ENCODE measurements at regions not wholly inside any gene's neighbourhood (a gene's known extent, or its start where the extent isn't known, plus 50 kb on each side); places are given as distances from the start of the nearest gene placed in this dataset.

- Histone ChIP-seq H3K9me3 (ENCODE audit: control insufficient read depth in 1 of 2, insufficient read depth in 1 of 2, low read length in 2 of 2) (peaks cover 5 to 8% of the 10 kb centered on the region in 2 experiments), H3K27me3 (ENCODE audit: control insufficient read depth in 1 of 2, insufficient read depth in 2 of 2, low read length in 2 of 2) (no peaks in the 10 kb centered on the region), H3K36me3 (ENCODE audit: insufficient read depth, low read length) (no peaks in the 10 kb centered on the region), H3K4me3 (ENCODE audit: low read length) (no peak overlapping the region), H3K27ac (ENCODE audit: low read depth in 1 of 2, low read length in 2 of 2) (no peak overlapping the region), H3K4me1 (ENCODE audit: insufficient read depth, low read length) (no peaks in the 10 kb centered on the region)
- no peak overlapping the region for H3K27ac Mint-ChIP-seq
- H3K27me3 Mint-ChIP-seq: no peaks in the 10 kb centered on the region
- DNase-seq (no peak), ATAC-seq (ENCODE audit: poor library complexity) (no peak)
- H3K4me3 Mint-ChIP-seq: no peak overlapping the region
- TF ChIP-seq CTCF (IDR thresholded peaks at IDR 0.05): no peak
- H3K9me3 Mint-ChIP-seq: peaks cover 10% of the 10 kb centered on the region
- no peaks in the 10 kb centered on the region for H3K36me3 Mint-ChIP-seq (ENCODE audit: low read depth)
- intact Hi-C loops (cut with DNase I, micrococcal nuclease): no loop called here
- H3K4me1 Mint-ChIP-seq (ENCODE audit: low read depth): no peaks in the 10 kb centered on the region
- CTCF ChIA-PET: no interaction called here
- POLR2A ChIA-PET: no interaction called here
Observed at GRCh38 chr9:12954441-12954840, 179.6 kb downstream of the LURAP1L start.

- ChIA-PET CTCF (no interaction called here), POLR2A (no interaction called here)
- Mint-ChIP-seq H3K27me3 (no peaks in the 10 kb centered on the region), H3K36me3 (ENCODE audit: low read depth) (no peaks in the 10 kb centered on the region), H3K27ac (no peak overlapping the region), H3K4me3 (no peak overlapping the region), H3K4me1 (ENCODE audit: low read depth) (no peaks in the 10 kb centered on the region), H3K9me3 (peaks cover 10% of the 10 kb centered on the region)
- no peak overlapping the region for H3K4me3 ChIP-seq (ENCODE audit: low read length)
- H3K27ac ChIP-seq (ENCODE audit: low read depth in 1 of 2, low read length in 2 of 2): no peak overlapping the region
- H3K36me3 ChIP-seq (ENCODE audit: insufficient read depth, low read length): no peaks in the 10 kb centered on the region
- no peak for ATAC-seq (ENCODE audit: poor library complexity)
- peaks cover 5 to 11% of the 10 kb centered on the region in 2 experiments for H3K9me3 ChIP-seq (ENCODE audit: control insufficient read depth in 1 of 2, insufficient read depth in 1 of 2, low read length in 2 of 2)
- DNase-seq: no peak
- H3K4me1 ChIP-seq (ENCODE audit: insufficient read depth, low read length): no peaks in the 10 kb centered on the region
- intact Hi-C loops (cut with DNase I, micrococcal nuclease): no loop called here
- no peaks in the 10 kb centered on the region for H3K27me3 ChIP-seq (ENCODE audit: control insufficient read depth in 1 of 2, insufficient read depth in 2 of 2, low read length in 2 of 2)
- TF ChIP-seq CTCF (IDR thresholded peaks at IDR 0.05): no peak
Observed at GRCh38 chr9:12955510-12956163, 180.8 kb downstream of the LURAP1L start.

GRCh38 chr9:12956261-12956660, 181.4 kb downstream of the LURAP1L start:
- no peaks in the 10 kb centered on the region for H3K36me3 Mint-ChIP-seq (ENCODE audit: low read depth)
- no peaks in the 10 kb centered on the region for H3K27me3 ChIP-seq (ENCODE audit: control insufficient read depth in 1 of 2, insufficient read depth in 2 of 2, low read length in 2 of 2)
- no peak overlapping the region for H3K4me3 Mint-ChIP-seq
- TF ChIP-seq CTCF (IDR thresholded peaks at IDR 0.05): no peak
- H3K27me3 Mint-ChIP-seq: no peaks in the 10 kb centered on the region
- no peaks in the 10 kb centered on the region for H3K36me3 ChIP-seq (ENCODE audit: insufficient read depth, low read length)
- no peak overlapping the region for H3K27ac ChIP-seq (ENCODE audit: low read depth in 1 of 2, low read length in 2 of 2)
- H3K4me1 Mint-ChIP-seq (ENCODE audit: low read depth): no peaks in the 10 kb centered on the region
- ChIA-PET POLR2A (no interaction called here), CTCF (no interaction called here)
- intact Hi-C loops (cut with DNase I, micrococcal nuclease): no loop called here
- no peak overlapping the region for H3K27ac Mint-ChIP-seq
- DNase-seq: no peak
- H3K9me3 Mint-ChIP-seq: peaks cover 8% of the 10 kb centered on the region
- no peak overlapping the region for H3K4me3 ChIP-seq (ENCODE audit: low read length)
- H3K4me1 ChIP-seq (ENCODE audit: insufficient read depth, low read length): no peaks in the 10 kb centered on the region
- peaks cover 5 to 11% of the 10 kb centered on the region in 2 experiments for H3K9me3 ChIP-seq (ENCODE audit: control insufficient read depth in 1 of 2, insufficient read depth in 1 of 2, low read length in 2 of 2)
- no peak for ATAC-seq (ENCODE audit: poor library complexity)
